Medulla oblongata (tissue), 1 donor: ENCODE measurements at regions not wholly inside any gene's neighbourhood (a gene's known extent, or its start where the extent isn't known, plus 50 kb on each side); places are given as distances from the start of the nearest gene placed in this dataset.
"Not testable (repeated sequence)": the region's sequence is repeated elsewhere in the genome, so short reads cannot be mapped to it uniquely, and the experiment has no call there.

ENCODE experiments used
- DNase-seq: peaks from one replicate; pipeline ENCODE4 v3.0.0-alpha.2; 2015; ENCODE audit errors: extremely low spot score

GRCh38 chr4:111136438-111136837 is 513.6 kb upstream of the PITX2 start:
- no peak for DNase-seq

- no peak for DNase-seq
Measured at GRCh38 chr4:111136967-111137366, 514.1 kb upstream of the PITX2 start.

- no peak for DNase-seq
Measured at GRCh38 chr4:111143510-111143909, 520.6 kb upstream of the PITX2 start.

- DNase-seq, result no peak
Measured at GRCh38 chr4:111154934-111155333, 532.1 kb upstream of the PITX2 start.

GRCh38 chr4:111164556-111164955 is 541.7 kb upstream of the PITX2 start:
- not testable (repeated sequence) for DNase-seq

- no peak for DNase-seq
Measured at GRCh38 chr4:111174331-111174730, 551.5 kb upstream of the PITX2 start.

GRCh38 chr4:111178231-111178630 is 555.4 kb upstream of the PITX2 start:
- DNase-seq, result no peak

GRCh38 chr4:111187108-111187507 is 564.2 kb upstream of the PITX2 start:
- no peak for DNase-seq

- no peak for DNase-seq
Measured at GRCh38 chr4:111198446-111198845, 575.6 kb upstream of the PITX2 start.

GRCh38 chr4:111204797-111205196 is 581.9 kb upstream of the PITX2 start:
- DNase-seq, result no peak

- no peak for DNase-seq
Measured at GRCh38 chr4:111208970-111209369, 586.1 kb upstream of the PITX2 start.

GRCh38 chr4:111209706-111210105 is 586.8 kb upstream of the PITX2 start:
- DNase-seq, result no peak

- no peak for DNase-seq
Measured at GRCh38 chr4:111210595-111210994, 587.7 kb upstream of the PITX2 start.

- no peak for DNase-seq
Measured at GRCh38 chr4:111213531-111213930, 590.7 kb upstream of the PITX2 start.

GRCh38 chr4:111214371-111214770 is 591.5 kb upstream of the PITX2 start:
- DNase-seq, result no peak

- no peak for DNase-seq
Measured at GRCh38 chr4:111215755-111216154, 592.9 kb upstream of the PITX2 start.

GRCh38 chr4:111216791-111217190 is 593.9 kb upstream of the PITX2 start:
- DNase-seq, result no peak

- DNase-seq, result no peak
Measured at GRCh38 chr4:111221371-111221770, 598.5 kb upstream of the PITX2 start.

GRCh38 chr4:111228396-111228795 is 605.5 kb upstream of the PITX2 start:
- no peak for DNase-seq

- DNase-seq, result no peak
Measured at GRCh38 chr4:111228874-111229273, 606.0 kb upstream of the PITX2 start.

GRCh38 chr4:111230265-111230664 is 607.4 kb upstream of the PITX2 start:
- no peak for DNase-seq

- no peak for DNase-seq
Measured at GRCh38 chr4:111231281-111231680, 608.4 kb upstream of the PITX2 start.

GRCh38 chr4:111234939-111235338 is 612.1 kb upstream of the PITX2 start:
- DNase-seq, result no peak

GRCh38 chr4:111263836-111264235 is 641.0 kb upstream of the PITX2 start:
- no peak for DNase-seq

GRCh38 chr4:111266937-111267336 is 644.1 kb upstream of the PITX2 start:
- no peak for DNase-seq
